ENCODE measurements at regions not wholly inside any gene's neighbourhood (a gene's known extent, or its start where the extent isn't known, plus 50 kb on each side); places are given as distances from the start of the nearest gene placed in this dataset.

GRCh38 chr2:104914509-104914908 is 60.6 kb downstream of the POU3F3 start:
- TF ChIP-seq, protein P1, sequence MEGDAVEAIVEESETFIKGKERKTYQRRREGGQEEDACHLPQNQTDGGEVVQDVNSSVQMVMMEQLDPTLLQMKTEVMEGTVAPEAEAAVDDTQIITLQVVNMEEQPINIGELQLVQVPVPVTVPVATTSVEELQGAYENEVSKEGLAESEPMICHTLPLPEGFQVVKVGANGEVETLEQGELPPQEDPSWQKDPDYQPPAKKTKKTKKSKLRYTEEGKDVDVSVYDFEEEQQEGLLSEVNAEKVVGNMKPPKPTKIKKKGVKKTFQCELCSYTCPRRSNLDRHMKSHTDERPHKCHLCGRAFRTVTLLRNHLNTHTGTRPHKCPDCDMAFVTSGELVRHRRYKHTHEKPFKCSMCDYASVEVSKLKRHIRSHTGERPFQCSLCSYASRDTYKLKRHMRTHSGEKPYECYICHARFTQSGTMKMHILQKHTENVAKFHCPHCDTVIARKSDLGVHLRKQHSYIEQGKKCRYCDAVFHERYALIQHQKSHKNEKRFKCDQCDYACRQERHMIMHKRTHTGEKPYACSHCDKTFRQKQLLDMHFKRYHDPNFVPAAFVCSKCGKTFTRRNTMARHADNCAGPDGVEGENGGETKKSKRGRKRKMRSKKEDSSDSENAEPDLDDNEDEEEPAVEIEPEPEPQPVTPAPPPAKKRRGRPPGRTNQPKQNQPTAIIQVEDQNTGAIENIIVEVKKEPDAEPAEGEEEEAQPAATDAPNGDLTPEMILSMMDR (IDR thresholded peaks at IDR 0.05), result no peak
- TF ChIP-seq POLR2A (IDR thresholded peaks at IDR 0.05), result no peak

All from thyroid gland (tissue), 4 donors.